HCT116 (cell line): ENCODE measurements at regions not wholly inside any gene's neighbourhood (a gene's known extent, or its start where the extent isn't known, plus 50 kb on each side); places are given as distances from the start of the nearest gene placed in this dataset.

Experiments used
- ATAC-seq: fragments of 200-7000 bp; cut with Tn5 transposase; 2 replicates; pipeline ENCODE4 v1.9.1; 2020; ENCODE audit warnings: mild to moderate bottlenecking, moderate library complexity
- BruUV-seq: library from RNA; stranded (reverse); fragments of 400-500 nt; replicated peaks from 2 replicates; lab custom pipeline; 2021; lab: Mats Ljungman, UMichigan
- CTCF ChIA-PET: fragments of 300-600 bp; sonication (Branson Sonifier 250); formaldehyde crosslinking; loops from one replicate; lab custom pipeline; 2021; ENCODE audit warnings: antibody characterized with exemption; lab: Charles Lee
- POLR2A ChIA-PET: fragments of 300-600, 350-600 bp; sonication (Branson Sonifier 250); formaldehyde crosslinking; loops from one replicate; lab custom pipeline; 2021; ENCODE audit warnings: antibody characterized with exemption; lab: Charles Lee
- RAD21 ChIA-PET, 2 experiments: fragments of 300-600 bp; sonication (Branson Sonifier 250); formaldehyde crosslinking; loops; one replicate each; lab custom pipeline; 2023; ENCODE audit warnings: low total read pairs in 2 of 2; ENCODE audit not compliant: uncharacterized antibody in 2 of 2, unreplicated experiment in 2 of 2, low non-redundant PET in 1 of 2; lab: Charles Lee
- DNase-seq: peaks from one replicate; pipeline ENCODE4 v3.0.0-alpha.2; 2010; ENCODE audit warnings: low read depth, low spot score
- H2AFZ ChIP-seq: fragments of 200-600 bp; shearing (Covaris generic), sonication (generic); 2 replicates; pipeline ENCODE4 v1.6.1; 2017; ENCODE audit warnings: low read depth, mixed run types, mixed read lengths, antibody characterized with exemption, low read length; ENCODE audit not compliant: poor library complexity, severe bottlenecking
- H3K27ac ChIP-seq: 2 replicates; pipeline ENCODE4 v1.5.1; 2012; ENCODE audit warnings: low read depth, low read length
- H3K27me3 ChIP-seq: fragments of 200-600 bp; sonication (generic); 2 replicates; pipeline ENCODE4 v1.6.1; 2016; ENCODE audit warnings: mixed run types, low read length, mixed read lengths; ENCODE audit not compliant: insufficient read depth
- H3K36me3 ChIP-seq, 2 experiments: fragments of 200-500 bp in 1 of 2; fragments of 200-600 bp in 1 of 2; sonication (Bioruptor generic) in 1 of 2; sonication (generic) in 1 of 2; 2 replicates each; pipeline versions ENCODE4 v1.5.1 to v1.6.1; 2014 to 2016; ENCODE audit warnings: low read length in 2 of 2, inconsistent platforms in 1 of 2, mixed read lengths in 1 of 2, mixed run types in 1 of 2; ENCODE audit not compliant: insufficient read depth in 2 of 2, control insufficient read depth in 1 of 2
- H3K4me1 ChIP-seq, 2 experiments: fragments of 200-600 bp in 1 of 2; sonication (generic) in 1 of 2; 2 replicates each; pipeline versions ENCODE4 v1.5.1 to v1.6.1; 2012 to 2017; ENCODE audit warnings: low read length in 2 of 2, inconsistent platforms in 1 of 2, mild to moderate bottlenecking in 1 of 2, mixed read lengths in 1 of 2, mixed run types in 1 of 2, moderate library complexity in 1 of 2; ENCODE audit not compliant: insufficient read depth in 2 of 2, control insufficient read depth in 1 of 2
- H3K4me2 ChIP-seq: fragments of 200-600 bp; sonication (generic); 2 replicates; pipeline ENCODE4 v1.6.1; 2017; ENCODE audit warnings: mixed run types, low read length, mixed read lengths
- H3K4me3 ChIP-seq, 2 experiments: fragments of 200-600 bp in 1 of 2; sonication (generic) in 1 of 2; replicated peaks in 1 of 2; 2 replicates each; pipeline ENCODE4 v1.5.1; 2011 to 2016; ENCODE audit warnings: low read length in 2 of 2, control low read depth in 1 of 2, low read depth in 1 of 2, mild to moderate bottlenecking in 1 of 2, mixed read lengths in 1 of 2, mixed run types in 1 of 2
- H3K79me2 ChIP-seq: fragments of 200-600 bp; sonication (generic); 2 replicates; pipeline ENCODE4 v1.6.1; 2017; ENCODE audit warnings: mild to moderate bottlenecking, mixed run types, low read length, moderate library complexity, mixed read lengths; ENCODE audit not compliant: insufficient read depth
- H3K9ac ChIP-seq: fragments of 200-600 bp; sonication (generic); 2 replicates; pipeline ENCODE4 v1.6.1; 2016; ENCODE audit warnings: low read length, mixed read lengths
- H3K9me2 ChIP-seq: fragments of 200-600 bp; sonication (generic), shearing (Covaris generic); 2 replicates; pipeline ENCODE4 v1.6.1; 2017; ENCODE audit warnings: mixed run types, mild to moderate bottlenecking, moderate library complexity; ENCODE audit not compliant: insufficient read depth
- H3K9me3 ChIP-seq, 2 experiments: fragments of 200-500 bp in 1 of 2; fragments of 200-600 bp in 1 of 2; sonication (Bioruptor generic) in 1 of 2; sonication (generic) in 1 of 2; 2 replicates each; pipeline ENCODE4 v1.6.1; 2014 to 2017; ENCODE audit warnings: low read length in 2 of 2, mixed read lengths in 2 of 2, inconsistent platforms in 1 of 2, low read depth in 1 of 2, mild to moderate bottlenecking in 1 of 2, mixed run types in 1 of 2, moderate library complexity in 1 of 2; ENCODE audit not compliant: control insufficient read depth in 1 of 2, insufficient read depth in 1 of 2
- H4K20me1 ChIP-seq: fragments of 200-600 bp; sonication (generic), shearing (Covaris generic); 2 replicates; pipeline ENCODE4 v1.6.1; 2017; ENCODE audit warnings: mixed run types, mild to moderate bottlenecking, moderate library complexity; ENCODE audit not compliant: insufficient read depth
- EZH2 ChIP-seq: fragments of 200-600 bp; sonication (generic); IDR thresholded peaks from 2 replicates; pipeline ENCODE4 v1.6.1; 2017; ENCODE audit warnings: antibody characterized with exemption, mixed run types
- EZH2phosphoT487 ChIP-seq: fragments of 200-600 bp; IDR thresholded peaks from 2 replicates; pipeline ENCODE4 v1.6.1; 2018; ENCODE audit warnings: antibody characterized with exemption, borderline replicate concordance
- FOSL1 ChIP-seq: IDR thresholded peaks from 2 replicates; pipeline ENCODE4 v1.6.1; 2012; ENCODE audit warnings: low read depth
- POLR2A ChIP-seq: IDR thresholded peaks from 2 replicates; pipeline ENCODE4 v1.7.0; 2011; ENCODE audit warnings: borderline replicate concordance; ENCODE audit not compliant: insufficient read depth, insufficient read length; ENCODE audit errors: extremely low read depth
- RAD21 ChIP-seq: IDR thresholded peaks from 2 replicates; pipeline ENCODE4 v1.6.1; 2012; ENCODE audit warnings: low read depth, mild to moderate bottlenecking
- SP1 ChIP-seq: IDR thresholded peaks from 2 replicates; pipeline ENCODE4 v1.6.1; 2012; ENCODE audit warnings: low read depth
- TCF7L2 ChIP-seq: IDR thresholded peaks from 2 replicates; pipeline ENCODE4 v1.7.0; 2011; ENCODE audit warnings: borderline replicate concordance, inconsistent platforms; ENCODE audit not compliant: insufficient read depth, insufficient read length; ENCODE audit errors: extremely low read depth
- YY1 ChIP-seq: IDR thresholded peaks from 2 replicates; pipeline ENCODE4 v1.6.1; 2011; ENCODE audit warnings: low read length, low read depth, moderate library complexity, mild to moderate bottlenecking; ENCODE audit not compliant: insufficient replicate concordance; ENCODE audit errors: extremely low read depth
- ZNF274 ChIP-seq: fragments of 200-500 bp; sonication (Bioruptor generic); IDR thresholded peaks from 2 replicates; pipeline ENCODE4 v1.6.1; 2014; ENCODE audit warnings: mild to moderate bottlenecking, low read depth, low read length, inconsistent platforms
- intact Hi-C: fragments of 100-400 bp; cut with micrococcal nuclease; formaldehyde crosslinking; loops from 2 replicates; pipeline ENCODE4 v1.10.0; 2022
- TF ChIP-seq, protein P1 (sequence below): IDR thresholded peaks from 2 replicates; pipeline ENCODE4 v1.6.1; 2012
- TF ChIP-seq, protein P2 (sequence below): IDR thresholded peaks from 2 replicates; pipeline ENCODE4 v1.6.1; 2012
- TF ChIP-seq, protein P3 (sequence below), 3 experiments: fragments of 200-600 bp in 1 of 3; sonication (generic) in 1 of 3; IDR thresholded peaks in 2 of 3; conservative IDR thresholded peaks in 1 of 3; 2 replicates each; pipeline ENCODE4 v1.5.1; 2012 to 2017; ENCODE audit warnings: low read depth in 2 of 3, low read length in 2 of 3, antibody characterized with exemption in 1 of 3, borderline replicate concordance in 1 of 3, control low read depth in 1 of 3, mild to moderate bottlenecking in 1 of 3, mixed read lengths in 1 of 3, mixed run types in 1 of 3, moderate library complexity in 1 of 3; ENCODE audit not compliant: insufficient read depth in 1 of 3

DNA sequence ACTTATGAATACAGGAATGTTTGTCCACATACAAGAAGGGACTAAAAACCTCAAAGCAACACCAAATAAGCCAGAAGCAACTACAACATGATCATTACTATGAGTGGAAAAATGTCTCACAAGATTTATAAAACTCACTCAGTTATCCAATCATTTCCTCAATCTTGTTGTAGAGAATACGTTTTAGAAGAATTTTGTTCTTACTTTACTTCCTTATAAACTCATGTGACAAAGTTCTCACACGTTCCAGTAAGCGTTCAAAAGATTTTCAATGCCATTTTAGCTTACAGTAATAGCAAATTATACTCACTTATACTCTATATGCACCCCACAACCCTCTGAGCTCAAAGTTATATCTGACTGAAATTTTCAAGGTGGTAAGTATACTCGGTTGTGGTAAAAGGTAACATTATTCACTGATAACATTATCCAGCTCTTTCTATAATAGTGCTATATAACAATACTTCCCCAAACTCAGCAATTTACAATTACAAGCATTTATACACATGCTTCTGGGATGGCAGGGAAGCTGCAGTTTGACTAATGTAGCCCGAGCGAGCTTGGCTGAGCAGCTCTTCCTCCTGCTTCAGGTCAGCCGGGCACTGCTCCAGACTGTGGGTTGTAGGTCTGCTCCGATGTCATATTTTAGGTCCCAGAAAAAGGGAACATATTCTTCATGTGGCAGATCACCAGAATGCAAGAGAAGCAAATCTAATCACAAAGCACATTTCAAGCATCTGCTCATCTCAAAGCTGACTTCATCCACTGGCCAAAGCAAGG is 226.3 kb downstream of the RCHY1 start:
- intact Hi-C loops = loop anchor here (10.0 kb wide), 1 partner anchor 963 kb away; no protein-coding TSS in a partner anchor
- no peak overlapping the region for H3K27ac ChIP-seq
- H3K79me2 ChIP-seq = no peaks in the 10 kb centered on the region
- ChIA-PET POLR2A (no interaction called here), CTCF (interaction anchor here (0.9 to 1.8 kb wide), 2 partner anchors 355 to 413 kb away, joined by 4 to 9 read pairs; partner anchors contain the start of gene PARM1), RAD21 (no interaction called here)
- no peaks in the 10 kb centered on the region for H4K20me1 ChIP-seq
- H3K4me2 ChIP-seq = no peak overlapping the region
- no peaks in the 10 kb centered on the region for H3K9me3 ChIP-seq
- no peaks in the 10 kb centered on the region for H3K4me1 ChIP-seq
- DNase-seq = no peak
- no peaks in the 10 kb centered on the region for H3K9me2 ChIP-seq
- no peak overlapping the region for H2AFZ ChIP-seq
- TF ChIP-seq ZNF274 (no peak), RAD21 (no peak), EZH2 (no peak), FOSL1 (no peak), YY1 (no peak), EZH2phosphoT487 (no peak), POLR2A (no peak), TCF7L2 (no peak), SP1 (no peak)
- TF ChIP-seq, protein P1, sequence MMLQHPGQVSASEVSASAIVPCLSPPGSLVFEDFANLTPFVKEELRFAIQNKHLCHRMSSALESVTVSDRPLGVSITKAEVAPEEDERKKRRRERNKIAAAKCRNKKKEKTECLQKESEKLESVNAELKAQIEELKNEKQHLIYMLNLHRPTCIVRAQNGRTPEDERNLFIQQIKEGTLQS = no peak
- TF ChIP-seq, protein P2, sequence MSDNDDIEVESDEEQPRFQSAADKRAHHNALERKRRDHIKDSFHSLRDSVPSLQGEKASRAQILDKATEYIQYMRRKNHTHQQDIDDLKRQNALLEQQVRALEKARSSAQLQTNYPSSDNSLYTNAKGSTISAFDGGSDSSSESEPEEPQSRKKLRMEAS = no peak
- TF ChIP-seq, protein P3, sequence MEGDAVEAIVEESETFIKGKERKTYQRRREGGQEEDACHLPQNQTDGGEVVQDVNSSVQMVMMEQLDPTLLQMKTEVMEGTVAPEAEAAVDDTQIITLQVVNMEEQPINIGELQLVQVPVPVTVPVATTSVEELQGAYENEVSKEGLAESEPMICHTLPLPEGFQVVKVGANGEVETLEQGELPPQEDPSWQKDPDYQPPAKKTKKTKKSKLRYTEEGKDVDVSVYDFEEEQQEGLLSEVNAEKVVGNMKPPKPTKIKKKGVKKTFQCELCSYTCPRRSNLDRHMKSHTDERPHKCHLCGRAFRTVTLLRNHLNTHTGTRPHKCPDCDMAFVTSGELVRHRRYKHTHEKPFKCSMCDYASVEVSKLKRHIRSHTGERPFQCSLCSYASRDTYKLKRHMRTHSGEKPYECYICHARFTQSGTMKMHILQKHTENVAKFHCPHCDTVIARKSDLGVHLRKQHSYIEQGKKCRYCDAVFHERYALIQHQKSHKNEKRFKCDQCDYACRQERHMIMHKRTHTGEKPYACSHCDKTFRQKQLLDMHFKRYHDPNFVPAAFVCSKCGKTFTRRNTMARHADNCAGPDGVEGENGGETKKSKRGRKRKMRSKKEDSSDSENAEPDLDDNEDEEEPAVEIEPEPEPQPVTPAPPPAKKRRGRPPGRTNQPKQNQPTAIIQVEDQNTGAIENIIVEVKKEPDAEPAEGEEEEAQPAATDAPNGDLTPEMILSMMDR (IDR thresholded peaks at IDR 0.05 in 2 of 3, conservative IDR thresholded peaks at IDR 0.05 in 1 of 3; ENCODE audit: borderline replicate concordance in 1 of 3, insufficient read depth in 1 of 3, low read depth in 2 of 3, low read length in 2 of 3) = no peak
- H3K4me3 ChIP-seq = no peak overlapping the region
- no peak for ATAC-seq
- BruUV-seq = no TSS peak
- H3K27me3 ChIP-seq = no peaks in the 10 kb centered on the region
- H3K9ac ChIP-seq = no peak overlapping the region
- H3K36me3 ChIP-seq = no peaks in the 10 kb centered on the region
